Uterus (tissue), 2 donors: ENCODE measurements at regions not wholly inside any gene's neighbourhood (a gene's known extent, or its start where the extent isn't known, plus 50 kb on each side); places are given as distances from the start of the nearest gene placed in this dataset.

ENCODE experiments used
- POLR2A ChIP-seq, 2 donors: fragments of 450-650 bp; IDR thresholded peaks; one replicate each; pipeline ENCODE4 v1.6.1; 2016; ENCODE audit warnings: antibody characterized with exemption in 2 of 2, mild to moderate bottlenecking in 1 of 2, moderate library complexity in 1 of 2
- TF ChIP-seq, protein P1 (sequence below), 4 experiments: fragments of 200-600 bp in 2 of 4; fragments of 450-650 bp in 2 of 4; sonication (generic) in 2 of 4; IDR thresholded peaks; one replicate each; pipeline ENCODE4 v1.5.1; 2016 to 2019; ENCODE audit warnings: antibody characterized with exemption in 4 of 4, mild to moderate bottlenecking in 2 of 4, moderate library complexity in 1 of 4

DNA sequence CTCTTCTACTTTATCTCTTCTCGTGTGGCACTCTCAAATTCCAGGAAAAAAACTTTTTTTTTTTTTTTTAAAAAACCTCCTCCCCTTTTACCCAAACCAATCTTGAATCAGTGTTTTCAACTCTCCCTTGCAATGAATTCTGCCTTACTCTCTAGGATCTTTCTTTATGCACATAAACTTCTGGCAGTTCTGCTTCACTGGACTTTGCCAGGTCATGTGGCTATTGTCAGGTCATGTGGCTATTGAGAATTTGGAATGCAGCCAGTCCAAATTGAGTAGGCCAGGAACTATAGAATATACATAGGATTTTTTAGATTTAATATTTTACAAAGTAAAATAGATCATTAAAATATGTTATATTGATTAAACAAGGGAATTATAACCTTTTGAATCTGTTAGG, 218.2 kb downstream of the TMTC3 start:
- TF ChIP-seq POLR2A (IDR thresholded peaks at IDR 0.05): no peak
- TF ChIP-seq, protein P1, sequence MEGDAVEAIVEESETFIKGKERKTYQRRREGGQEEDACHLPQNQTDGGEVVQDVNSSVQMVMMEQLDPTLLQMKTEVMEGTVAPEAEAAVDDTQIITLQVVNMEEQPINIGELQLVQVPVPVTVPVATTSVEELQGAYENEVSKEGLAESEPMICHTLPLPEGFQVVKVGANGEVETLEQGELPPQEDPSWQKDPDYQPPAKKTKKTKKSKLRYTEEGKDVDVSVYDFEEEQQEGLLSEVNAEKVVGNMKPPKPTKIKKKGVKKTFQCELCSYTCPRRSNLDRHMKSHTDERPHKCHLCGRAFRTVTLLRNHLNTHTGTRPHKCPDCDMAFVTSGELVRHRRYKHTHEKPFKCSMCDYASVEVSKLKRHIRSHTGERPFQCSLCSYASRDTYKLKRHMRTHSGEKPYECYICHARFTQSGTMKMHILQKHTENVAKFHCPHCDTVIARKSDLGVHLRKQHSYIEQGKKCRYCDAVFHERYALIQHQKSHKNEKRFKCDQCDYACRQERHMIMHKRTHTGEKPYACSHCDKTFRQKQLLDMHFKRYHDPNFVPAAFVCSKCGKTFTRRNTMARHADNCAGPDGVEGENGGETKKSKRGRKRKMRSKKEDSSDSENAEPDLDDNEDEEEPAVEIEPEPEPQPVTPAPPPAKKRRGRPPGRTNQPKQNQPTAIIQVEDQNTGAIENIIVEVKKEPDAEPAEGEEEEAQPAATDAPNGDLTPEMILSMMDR (IDR thresholded peaks at IDR 0.05): no peak
